ENCODE measurements at regions not wholly inside any gene's neighbourhood (a gene's known extent, or its start where the extent isn't known, plus 50 kb on each side); places are given as distances from the start of the nearest gene placed in this dataset.

- no peak for TF ChIP-seq SUZ12 (IDR thresholded peaks at IDR 0.05; ENCODE audit: extremely low read depth, insufficient read depth, insufficient read length)
- no peak for TF ChIP-seq ZNF274 (IDR thresholded peaks at IDR 0.05; ENCODE audit: low read depth, low read length)
- no peak for TF ChIP-seq YY1 (IDR thresholded peaks at IDR 0.05; ENCODE audit: insufficient read depth, insufficient read length)
Observed at GRCh38 chr10:59512951-59513350, 150.6 kb upstream of the FAM13C start.
